Activated naive CD4-positive, alpha-beta T cell treated with anti-CD3 and anti-CD28 coated beads for 36 hours (primary cell): ENCODE measurements at regions not wholly inside any gene's neighbourhood (a gene's known extent, or its start where the extent isn't known, plus 50 kb on each side); places are given as distances from the start of the nearest gene placed in this dataset.
"Not testable (repeated sequence)": the region's sequence is repeated elsewhere in the genome, so short reads cannot be mapped to it uniquely, and the experiment has no call there.

Experiments used
- CTCF ChIA-PET: fragments of 350-600 bp; sonication (Branson Sonifier 250); formaldehyde crosslinking; loops from one replicate; lab custom pipeline; 2021; ENCODE audit warnings: antibody characterized with exemption; lab: Charles Lee
- DNase-seq: peaks from one replicate; pipeline ENCODE4 v3.0.0-alpha.2; 2020
- H3K27ac Mint-ChIP-seq: one replicate; pipeline ENCODE4 v1.8.0; 2021; ENCODE audit warnings: mild to moderate bottlenecking, mixed read lengths
- H3K27me3 Mint-ChIP-seq: one replicate; pipeline ENCODE4 v1.8.0; 2021; ENCODE audit warnings: low read depth, mixed read lengths
- H3K36me3 Mint-ChIP-seq: one replicate; pipeline ENCODE4 v1.8.0; 2021; ENCODE audit warnings: low read depth, mixed read lengths
- H3K4me1 Mint-ChIP-seq: one replicate; pipeline ENCODE4 v1.8.0; 2021; ENCODE audit warnings: low read depth, mixed read lengths
- H3K4me3 Mint-ChIP-seq: one replicate; pipeline ENCODE4 v1.8.0; 2021; ENCODE audit warnings: mild to moderate bottlenecking, moderate library complexity, mixed read lengths
- H3K9me3 Mint-ChIP-seq: one replicate; pipeline ENCODE4 v1.8.0; 2021; ENCODE audit warnings: mixed read lengths
- intact Hi-C: fragments of 100-400 bp; cut with micrococcal nuclease; formaldehyde crosslinking; loops from one replicate; pipeline ENCODE4 v1.15.1; 2023

DNA sequence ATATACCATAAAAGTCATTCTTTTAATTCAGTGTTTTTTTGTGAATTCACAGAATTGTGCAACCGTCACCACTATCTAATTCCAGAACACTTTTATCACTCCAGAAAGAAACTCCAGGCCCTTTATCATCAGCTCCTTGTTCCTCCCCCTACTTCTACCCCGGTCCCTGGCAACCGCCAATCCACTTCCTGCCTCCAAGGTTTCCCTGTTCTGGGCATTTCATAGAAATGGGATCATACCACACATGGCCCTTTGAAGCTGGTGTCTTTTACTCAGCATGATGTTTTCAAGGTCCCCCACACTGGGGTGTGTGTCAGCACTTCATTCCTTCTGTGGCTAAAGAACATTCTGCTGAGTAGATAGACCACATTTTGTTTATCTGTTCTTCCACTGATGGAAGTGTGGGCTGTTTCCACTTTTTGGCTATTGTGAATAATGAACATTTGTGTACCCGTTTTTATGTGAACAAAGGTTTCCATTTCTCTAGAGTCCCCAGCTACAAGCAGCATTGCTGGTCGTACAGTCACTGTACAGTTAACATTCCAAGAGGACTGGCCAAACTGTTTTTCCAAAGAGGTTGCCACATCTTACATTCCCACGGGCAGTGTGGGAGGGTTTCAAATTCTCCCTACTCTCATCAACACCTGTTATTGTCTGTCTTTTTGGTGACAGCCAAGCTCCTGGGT, 75.8 kb upstream of the ZNF469 start:
- intact Hi-C loops, result no loop called here
- CTCF ChIA-PET, result no interaction called here

DNA sequence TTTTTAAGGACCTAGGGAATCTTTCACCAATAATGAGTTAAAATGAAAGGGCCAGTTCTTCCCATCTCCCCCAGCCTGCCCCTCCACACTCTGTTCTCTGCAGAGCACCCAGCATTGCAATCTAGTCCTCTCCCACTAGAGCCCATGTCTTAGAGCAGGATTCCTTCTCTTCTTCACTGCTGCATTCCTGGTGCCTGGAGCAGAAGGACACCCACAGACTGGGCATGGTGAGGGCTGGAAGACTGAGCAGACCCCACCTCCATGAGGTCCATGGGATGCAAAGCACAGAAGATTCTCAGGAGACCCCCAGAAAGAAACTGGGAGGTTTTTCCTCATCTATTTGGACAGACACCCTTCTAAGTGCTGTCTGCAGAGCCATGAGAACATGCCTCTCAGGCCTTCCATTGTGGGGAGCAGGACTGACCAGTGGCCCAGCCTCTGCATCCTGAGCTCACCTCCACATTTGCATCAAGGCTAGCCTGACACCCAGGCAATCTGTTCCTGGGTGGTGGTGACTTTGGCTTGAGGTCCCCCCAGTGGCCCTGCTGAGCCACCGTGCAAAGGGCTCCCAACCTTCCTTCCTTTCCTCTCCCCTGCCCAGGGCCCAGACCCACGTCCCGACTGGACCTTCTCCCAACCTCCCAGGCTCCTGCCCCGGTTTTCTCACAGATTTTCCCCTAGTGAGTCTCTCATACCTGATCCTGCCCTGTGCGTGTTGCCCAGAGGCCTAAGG, 74.2 kb upstream of the ZNF469 start:
- Mint-ChIP-seq H3K9me3 (peaks cover 13% of the 10 kb centered on the region), H3K27me3 (peaks cover 16% of the 10 kb centered on the region), H3K36me3 (no peaks in the 10 kb centered on the region), H3K4me1 (no peaks in the 10 kb centered on the region), H3K4me3 (no peak overlapping the region), H3K27ac (no peak overlapping the region)
- no peak for DNase-seq
- CTCF ChIA-PET, result no interaction called here
- intact Hi-C loops, result no loop called here

More for the DNA sequence above, 75.8 kb upstream of the ZNF469 start:
- H3K4me3 Mint-ChIP-seq, result no peak overlapping the region
- no peaks in the 10 kb centered on the region for H3K4me1 Mint-ChIP-seq
- no peak for DNase-seq
- peaks cover 7% of the 10 kb centered on the region for H3K9me3 Mint-ChIP-seq
- no peaks in the 10 kb centered on the region for H3K36me3 Mint-ChIP-seq
- H3K27me3 Mint-ChIP-seq, result peaks cover 14% of the 10 kb centered on the region
- H3K27ac Mint-ChIP-seq, result no peak overlapping the region

DNA sequence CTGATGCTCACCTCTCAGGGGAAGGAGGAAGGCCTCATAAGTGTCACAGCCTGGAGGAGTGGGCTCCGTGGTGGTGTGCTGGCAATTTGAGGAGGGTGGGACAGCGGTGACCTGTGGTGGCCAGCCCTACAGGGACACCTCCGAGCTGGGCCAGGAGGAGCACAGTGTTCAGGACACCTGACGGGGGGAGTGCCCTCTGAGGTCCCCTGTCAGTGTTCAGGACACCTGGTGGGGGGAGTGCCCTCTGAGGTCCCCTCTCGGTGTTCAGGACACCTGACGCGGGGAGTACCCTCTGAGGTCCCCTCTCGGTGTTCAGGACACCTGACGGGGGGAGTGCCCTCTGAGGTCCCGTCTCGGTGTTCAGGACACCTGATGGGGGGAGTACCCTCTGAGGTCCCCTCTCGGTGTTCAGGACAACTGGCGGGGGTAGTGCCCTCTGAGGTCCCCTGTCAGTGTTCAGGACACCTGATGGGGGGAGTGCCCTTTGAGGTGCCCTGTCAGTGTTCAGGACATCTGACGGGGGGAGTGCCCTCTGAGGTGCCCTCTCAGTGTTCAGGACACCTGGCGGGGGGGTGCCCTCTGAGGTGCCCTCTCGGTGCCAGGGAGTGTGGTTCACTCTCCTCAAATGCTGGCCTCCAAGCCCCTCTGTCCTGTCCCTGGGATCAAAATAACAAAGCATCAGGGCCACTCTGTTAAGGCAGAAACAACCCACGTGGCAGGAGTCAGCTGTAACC, 73.4 kb upstream of the ZNF469 start:
- intact Hi-C loops, result no loop called here
- H3K36me3 Mint-ChIP-seq, result no peaks in the 10 kb centered on the region
- H3K27ac Mint-ChIP-seq, result no peak overlapping the region
- no peaks in the 10 kb centered on the region for H3K4me1 Mint-ChIP-seq
- H3K27me3 Mint-ChIP-seq, result peaks cover 16% of the 10 kb centered on the region
- no peak for DNase-seq
- H3K4me3 Mint-ChIP-seq, result no peak overlapping the region
- H3K9me3 Mint-ChIP-seq, result peaks cover 13% of the 10 kb centered on the region
- CTCF ChIA-PET, result no interaction called here

DNA sequence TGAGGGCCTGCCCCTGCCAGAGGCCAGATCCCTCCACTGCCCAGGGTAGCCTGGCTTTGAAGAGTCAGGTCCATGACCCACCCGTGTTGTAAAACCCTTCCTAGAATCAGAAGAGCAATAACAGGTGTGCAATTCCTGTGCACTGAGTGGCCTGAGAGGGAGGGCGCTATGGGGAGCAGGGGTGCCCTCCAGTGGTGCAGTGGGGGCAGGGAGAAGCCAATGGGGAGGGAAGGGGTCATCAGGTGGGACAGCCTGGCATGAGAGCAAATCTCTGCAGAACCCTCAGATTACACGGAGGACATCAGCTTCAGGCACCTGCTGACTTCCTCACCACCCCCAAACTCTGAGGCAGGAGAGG, 72.9 kb upstream of the ZNF469 start:
- intact Hi-C loops, result no loop called here
- no peaks in the 10 kb centered on the region for H3K4me1 Mint-ChIP-seq

DNA sequence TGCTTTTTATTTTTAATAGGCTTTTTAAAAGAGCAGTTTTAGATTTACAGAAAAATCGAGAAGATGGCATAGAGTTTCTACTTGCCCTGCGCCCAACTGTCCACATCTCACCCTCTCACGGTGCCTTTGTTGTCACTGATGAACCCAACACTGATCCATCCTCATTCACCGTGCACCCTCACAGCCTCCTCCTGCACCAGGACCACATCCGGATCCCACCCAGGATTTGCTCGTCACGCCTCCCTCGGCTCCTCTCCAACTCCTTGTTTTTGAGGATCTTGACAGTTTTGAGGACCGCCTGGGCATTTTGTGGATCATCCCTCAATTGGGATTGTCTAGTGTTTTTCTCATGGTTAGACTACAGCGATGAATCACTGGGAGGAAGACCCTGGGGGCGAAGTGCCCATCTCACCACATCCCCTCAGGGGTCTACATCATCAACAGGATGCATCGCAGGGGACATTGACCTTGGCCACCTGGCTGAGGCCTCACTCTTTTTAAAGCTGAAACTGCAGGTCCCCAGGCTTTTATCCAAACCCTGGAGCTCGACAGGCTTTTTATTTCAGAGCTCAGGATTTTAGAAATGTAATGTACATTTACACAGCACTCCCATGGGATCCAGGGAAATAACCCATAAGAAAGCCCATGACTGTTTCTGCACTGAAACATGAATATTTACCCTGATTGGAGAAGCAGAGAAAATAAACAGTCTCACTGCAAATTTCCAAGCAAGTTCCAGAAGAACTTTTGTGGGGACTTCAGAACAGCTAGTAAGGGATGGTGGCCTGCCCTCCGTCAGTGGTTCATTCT, 71.8 kb upstream of the ZNF469 start:
- peaks cover 8% of the 10 kb centered on the region for H3K9me3 Mint-ChIP-seq
- CTCF ChIA-PET, result no interaction called here
- no peak overlapping the region for H3K27ac Mint-ChIP-seq
- intact Hi-C loops, result no loop called here
- H3K4me1 Mint-ChIP-seq, result no peaks in the 10 kb centered on the region
- no peaks in the 10 kb centered on the region for H3K36me3 Mint-ChIP-seq
- peaks cover 16% of the 10 kb centered on the region for H3K27me3 Mint-ChIP-seq
- no peak for DNase-seq
- no peak overlapping the region for H3K4me3 Mint-ChIP-seq

More for the DNA sequence above, 72.9 kb upstream of the ZNF469 start:
- H3K9me3 Mint-ChIP-seq, result peaks cover 13% of the 10 kb centered on the region
- no peak overlapping the region for H3K27ac Mint-ChIP-seq
- CTCF ChIA-PET, result no interaction called here
- no peak overlapping the region for H3K4me3 Mint-ChIP-seq
- H3K36me3 Mint-ChIP-seq, result no peaks in the 10 kb centered on the region
- peak; percentile 20 for DNase-seq
- peaks cover 16% of the 10 kb centered on the region for H3K27me3 Mint-ChIP-seq

DNA sequence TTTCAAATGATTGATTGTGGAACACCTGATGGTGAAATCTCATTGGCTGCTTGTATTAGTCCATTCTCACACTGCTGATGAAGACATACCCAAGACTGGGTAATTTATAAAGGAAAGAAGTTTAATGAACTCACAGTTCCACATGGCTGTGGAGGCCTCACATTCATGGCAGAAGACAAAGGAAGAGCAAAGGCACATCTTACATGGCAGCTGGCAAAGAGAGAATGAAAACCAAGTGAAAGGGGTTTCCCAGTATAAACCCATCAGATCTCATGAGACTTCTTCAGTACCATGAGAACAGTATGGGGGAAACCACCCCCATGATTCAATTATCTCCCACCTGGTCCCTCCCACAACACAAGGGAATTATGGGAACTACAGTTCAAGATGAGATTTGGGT, 70.9 kb upstream of the ZNF469 start:
- H3K27ac Mint-ChIP-seq, CTCF ChIA-PET, intact Hi-C loops, DNase-seq, H3K36me3 Mint-ChIP-seq, H3K4me3 Mint-ChIP-seq, H3K4me1 Mint-ChIP-seq, H3K9me3 Mint-ChIP-seq: not testable (repeated sequence)
- peaks cover 16% of the 10 kb centered on the region for H3K27me3 Mint-ChIP-seq

DNA sequence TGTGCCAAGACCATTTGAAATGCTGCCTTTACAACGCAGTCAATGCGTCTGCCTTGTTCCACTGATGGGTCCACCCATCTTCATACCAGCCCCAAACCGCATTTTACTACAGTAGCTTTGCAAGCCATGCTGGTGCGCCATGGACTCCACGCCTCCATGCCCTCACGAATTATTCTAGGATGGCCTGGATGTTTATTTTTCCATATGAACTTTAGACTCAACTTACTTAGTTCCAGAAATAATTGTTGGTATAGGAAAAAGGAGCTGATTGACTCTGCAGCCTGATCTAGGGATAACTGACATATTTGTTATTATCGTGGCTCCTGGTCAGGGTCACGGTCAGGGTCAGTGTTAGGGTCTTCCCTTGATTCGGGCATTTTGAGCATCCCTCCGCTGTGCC, 70.0 kb upstream of the ZNF469 start:
- no peaks in the 10 kb centered on the region for H3K36me3 Mint-ChIP-seq
- no peak for DNase-seq
- H3K9me3 Mint-ChIP-seq, result peaks cover 8% of the 10 kb centered on the region
- H3K4me1 Mint-ChIP-seq, result no peaks in the 10 kb centered on the region
- H3K27me3 Mint-ChIP-seq, result peaks cover 15% of the 10 kb centered on the region
- intact Hi-C loops, result no loop called here
- H3K4me3 Mint-ChIP-seq, result no peak overlapping the region
- H3K27ac Mint-ChIP-seq, result no peak overlapping the region
- CTCF ChIA-PET, result no interaction called here

DNA sequence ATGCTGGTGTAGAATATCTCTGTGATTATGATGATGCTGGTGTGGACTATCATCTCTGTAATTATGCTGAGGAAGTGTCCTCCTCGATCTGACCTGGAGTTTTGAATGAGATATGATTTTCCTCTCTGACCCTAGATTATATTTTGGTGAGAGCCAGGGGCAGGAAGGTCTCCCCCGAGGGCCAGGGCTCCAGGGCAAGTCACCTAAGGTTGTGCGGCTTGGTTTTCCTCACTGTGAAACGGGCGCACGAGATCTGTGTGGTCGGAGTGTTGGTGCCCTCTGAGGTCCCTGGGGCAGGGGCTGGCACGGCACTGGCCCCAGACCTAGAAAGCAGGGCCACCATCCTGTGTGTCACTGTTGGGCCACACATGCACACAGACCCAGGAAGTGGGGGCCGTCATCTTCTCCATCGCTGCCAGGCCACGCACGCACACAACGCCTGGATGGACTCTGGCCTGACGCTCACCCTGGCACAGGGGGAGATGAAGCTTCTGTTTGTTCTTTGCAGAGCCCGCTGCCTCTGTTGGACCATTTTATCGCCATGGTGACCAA, 67.7 kb upstream of the ZNF469 start:
- H3K4me1 Mint-ChIP-seq, result no peaks in the 10 kb centered on the region
- intact Hi-C loops, result no loop called here
- no peak overlapping the region for H3K27ac Mint-ChIP-seq
- H3K4me3 Mint-ChIP-seq, result no peak overlapping the region
- CTCF ChIA-PET, result no interaction called here
- peaks cover 8% of the 10 kb centered on the region for H3K9me3 Mint-ChIP-seq
- DNase-seq, result no peak
- peaks cover 7% of the 10 kb centered on the region for H3K27me3 Mint-ChIP-seq
- H3K36me3 Mint-ChIP-seq, result no peaks in the 10 kb centered on the region

DNA sequence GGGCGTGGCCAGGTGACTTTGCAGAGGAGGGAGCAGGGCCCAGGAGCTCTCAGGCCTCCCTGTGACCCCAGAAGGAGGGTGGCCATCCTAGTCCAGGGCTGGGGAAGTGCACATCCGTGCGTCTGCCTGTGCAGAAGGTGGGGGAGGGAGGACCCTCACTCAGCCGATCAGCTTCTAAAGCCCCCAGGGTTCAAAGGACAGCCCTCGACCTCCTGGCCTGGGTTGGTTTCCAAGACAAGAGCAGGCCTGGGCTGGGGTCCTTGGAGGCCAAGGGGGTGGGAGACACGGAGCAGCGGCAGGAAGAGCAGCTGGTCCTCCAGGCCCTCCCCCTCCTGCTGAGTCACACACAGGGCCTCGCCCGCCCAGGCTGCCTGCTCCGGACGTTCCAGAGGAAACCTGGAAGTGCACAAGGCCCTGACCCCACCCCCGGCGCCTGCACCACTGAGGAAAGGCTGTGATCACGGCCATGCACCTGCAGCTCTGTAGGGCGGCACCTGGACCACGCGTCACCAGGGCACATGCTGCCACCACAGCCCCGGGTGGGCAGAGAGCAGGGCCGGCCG, 67.1 kb upstream of the ZNF469 start:
- H3K36me3 Mint-ChIP-seq, result no peaks in the 10 kb centered on the region
- H3K4me3 Mint-ChIP-seq, result no peak overlapping the region
- no peaks in the 10 kb centered on the region for H3K4me1 Mint-ChIP-seq
- peaks cover 7% of the 10 kb centered on the region for H3K27me3 Mint-ChIP-seq
- H3K9me3 Mint-ChIP-seq, result peaks cover 8% of the 10 kb centered on the region
- intact Hi-C loops, result no loop called here
- no peak overlapping the region for H3K27ac Mint-ChIP-seq
- no peak for DNase-seq
- CTCF ChIA-PET, result no interaction called here

DNA sequence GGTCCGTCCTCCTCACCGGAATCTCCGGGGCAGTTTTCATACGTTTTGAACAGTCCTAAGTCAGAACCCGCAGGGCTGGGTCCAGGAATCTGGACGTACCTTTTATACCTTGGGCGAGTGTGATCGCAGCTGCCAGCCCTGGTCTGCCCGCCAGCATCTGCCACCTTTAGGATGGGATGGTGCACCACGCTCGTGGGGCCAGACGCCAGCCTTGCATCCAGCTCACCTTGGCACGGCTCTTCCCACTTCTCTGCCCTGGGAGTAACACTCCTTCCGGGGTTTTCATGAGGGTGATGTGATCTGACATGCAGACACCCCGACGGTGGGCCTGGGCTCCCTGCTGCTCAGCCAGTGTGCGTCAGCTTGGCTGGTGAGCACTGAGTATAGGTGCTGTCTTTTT, 66.6 kb upstream of the ZNF469 start:
- CTCF ChIA-PET, result no interaction called here
- Mint-ChIP-seq H3K27ac (no peak overlapping the region), H3K9me3 (peaks cover 8% of the 10 kb centered on the region)

DNA sequence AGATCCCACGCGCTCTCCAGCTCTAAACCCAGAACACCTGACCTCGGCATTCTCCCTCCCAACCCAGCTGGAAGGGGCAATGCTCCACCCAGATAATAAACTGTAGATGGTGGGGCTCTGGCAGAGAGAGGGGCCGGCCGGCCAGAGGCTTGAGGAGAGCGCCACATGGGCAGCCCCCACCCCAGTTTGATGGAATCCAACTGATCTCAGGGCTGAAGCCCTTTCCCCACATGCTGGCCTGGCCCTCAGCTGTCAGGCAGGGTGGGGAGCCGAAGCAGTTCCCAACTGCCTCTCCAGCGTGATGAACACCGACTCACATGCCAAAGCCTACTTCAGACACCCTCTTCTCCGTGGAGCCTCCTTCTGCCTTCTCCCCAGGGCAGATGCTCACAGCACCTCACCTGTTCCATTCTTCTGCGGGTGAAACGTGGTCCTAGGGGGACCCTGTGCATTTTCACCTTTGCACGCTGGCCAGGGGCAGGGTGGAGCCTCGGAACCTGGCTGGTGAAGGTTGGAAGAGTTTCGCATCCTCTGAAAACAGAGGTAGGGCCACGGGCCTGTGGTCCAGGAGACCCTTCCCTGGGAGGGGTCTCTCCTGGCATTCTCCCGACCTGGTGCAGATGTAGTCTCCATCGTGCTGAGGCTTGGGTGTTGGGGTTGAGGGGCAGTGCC, 65.7 kb upstream of the ZNF469 start:
- Mint-ChIP-seq H3K4me1 (no peaks in the 10 kb centered on the region), H3K36me3 (no peaks in the 10 kb centered on the region), H3K27ac (no peak overlapping the region), H3K27me3 (peaks cover 4% of the 10 kb centered on the region), H3K9me3 (peaks cover 6% of the 10 kb centered on the region), H3K4me3 (no peak overlapping the region)
- DNase-seq, result no peak
- CTCF ChIA-PET, result no interaction called here
- intact Hi-C loops, result no loop called here

More for the DNA sequence above, 66.6 kb upstream of the ZNF469 start:
- intact Hi-C loops, result no loop called here
- H3K4me3 Mint-ChIP-seq, result no peak overlapping the region
- peaks cover 4% of the 10 kb centered on the region for H3K27me3 Mint-ChIP-seq
- H3K36me3 Mint-ChIP-seq, result no peaks in the 10 kb centered on the region
- DNase-seq, result no peak
- no peaks in the 10 kb centered on the region for H3K4me1 Mint-ChIP-seq
